GM18505 (cell line): ENCODE measurements at regions not wholly inside any gene's neighbourhood (a gene's known extent, or its start where the extent isn't known, plus 50 kb on each side); places are given as distances from the start of the nearest gene placed in this dataset.

Experiments used
- ATAC-seq: cut with Tn5 transposase; IDR thresholded peaks from one replicate; pipeline ENCODE4 v1.9.1; 2021; ENCODE audit not compliant: unreplicated experiment
- POLR2A ChIP-seq: IDR thresholded peaks from 4 replicates; pipeline ENCODE4 v1.6.1; 2011; ENCODE audit warnings: borderline replicate concordance; ENCODE audit not compliant: insufficient read depth, insufficient read length; ENCODE audit errors: extremely low read depth

- ATAC-seq = no peak
- no peak for TF ChIP-seq POLR2A
These were observed 576.7 kb upstream of the CITED2 start for GRCh38 chr6:139951172-139951571.

DNA sequence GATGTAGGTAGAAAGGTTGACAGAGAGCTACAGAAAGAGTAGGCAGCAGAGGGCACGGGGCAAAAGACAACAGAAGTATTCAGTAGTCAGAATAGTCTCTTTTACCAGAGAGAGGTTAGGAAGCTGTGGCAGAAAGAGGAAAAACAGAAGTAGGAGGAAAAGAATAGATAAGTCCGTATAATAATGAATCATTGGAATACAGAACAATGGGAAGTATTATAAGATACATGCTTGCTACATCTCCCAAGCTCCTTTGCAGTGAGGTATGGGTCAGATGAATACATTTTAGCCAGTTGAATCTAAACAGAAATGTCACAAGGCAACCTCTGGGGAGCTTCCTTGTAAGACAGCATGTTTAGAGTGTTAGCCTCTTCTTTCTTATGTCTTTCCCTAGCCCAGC is 570.5 kb upstream of the CITED2 start:
- no peak for TF ChIP-seq POLR2A
- ATAC-seq = no peak

DNA sequence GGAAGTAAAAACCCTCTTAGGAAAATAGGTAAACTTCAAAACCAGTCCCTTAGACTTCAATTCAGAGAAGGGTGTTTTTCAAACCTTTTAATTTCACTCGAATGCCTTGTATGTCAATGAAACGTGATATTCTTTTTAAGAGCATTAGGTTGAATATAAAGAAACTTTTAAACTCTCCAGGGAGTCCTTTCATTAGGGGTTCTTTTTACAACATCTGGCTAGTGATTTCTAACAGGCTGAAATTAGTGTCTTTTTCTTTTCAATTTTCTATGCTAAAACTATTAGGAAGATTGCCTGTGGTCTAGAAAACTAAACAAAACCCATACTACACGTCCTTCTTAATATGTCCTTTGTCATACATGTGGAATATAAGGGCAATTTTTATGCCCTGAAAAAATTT is 569.7 kb upstream of the CITED2 start:
- ATAC-seq = no peak
- no peak for TF ChIP-seq POLR2A

- no peak for ATAC-seq
- no peak for TF ChIP-seq POLR2A
These were observed 568.9 kb upstream of the CITED2 start for GRCh38 chr6:139943391-139943790.

GRCh38 chr6:139942331-139942730 is 567.9 kb upstream of the CITED2 start:
- no peak for TF ChIP-seq POLR2A
- ATAC-seq = no peak

- ATAC-seq = no peak
- no peak for TF ChIP-seq POLR2A
These were observed 567.4 kb upstream of the CITED2 start for GRCh38 chr6:139941826-139942225.

- no peak for TF ChIP-seq POLR2A
- peak; percentile 95 for ATAC-seq
These were observed 566.6 kb upstream of the CITED2 start for GRCh38 chr6:139940741-139941729.

- no peak for TF ChIP-seq POLR2A
- no peak for ATAC-seq
These were observed 564.9 kb upstream of the CITED2 start for GRCh38 chr6:139939189-139939979.

GRCh38 chr6:139932671-139933070 is 558.2 kb upstream of the CITED2 start:
- ATAC-seq = no peak
- no peak for TF ChIP-seq POLR2A

DNA sequence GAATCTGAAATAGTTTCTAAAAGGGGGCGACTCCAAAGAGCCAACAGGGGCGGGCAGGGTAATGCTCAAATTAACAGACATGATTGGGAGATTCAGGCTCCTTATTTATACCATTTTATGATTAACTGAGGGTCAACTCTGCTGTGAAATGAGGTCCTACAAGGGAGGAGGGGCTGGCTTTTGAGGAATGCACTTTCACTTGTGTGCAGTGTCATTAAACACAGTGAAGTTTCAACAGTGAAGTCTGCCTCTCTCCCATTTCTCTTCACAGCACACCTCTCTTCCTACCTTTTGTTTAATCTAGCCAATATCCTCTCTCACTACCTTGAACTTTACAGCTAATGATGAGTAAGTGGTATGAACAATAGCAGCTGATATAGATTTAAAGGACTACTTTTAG is 557.3 kb upstream of the CITED2 start:
- no peak for ATAC-seq
- TF ChIP-seq POLR2A = no peak

GRCh38 chr6:139927742-139928305 is 553.4 kb upstream of the CITED2 start:
- ATAC-seq = no peak
- no peak for TF ChIP-seq POLR2A

DNA sequence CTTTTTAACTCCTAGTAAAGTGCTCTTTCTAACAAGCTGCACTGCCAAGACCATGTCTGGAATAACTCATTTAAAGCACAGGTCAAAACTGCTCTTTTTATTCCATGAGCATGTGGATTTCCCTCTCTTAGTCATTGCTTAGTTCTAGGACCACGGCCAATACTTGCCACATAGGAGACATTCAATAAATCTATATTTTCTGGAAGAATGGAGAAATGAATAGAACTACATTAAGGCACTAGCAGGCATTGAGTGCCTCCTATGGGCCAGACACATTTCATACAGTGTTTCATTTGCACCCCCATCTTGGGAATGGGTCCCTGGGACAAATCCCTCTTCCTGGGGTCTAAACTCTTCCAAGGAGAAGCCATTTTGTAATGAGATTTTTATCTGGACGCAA is 552.8 kb upstream of the CITED2 start:
- ATAC-seq = no peak
- no peak for TF ChIP-seq POLR2A

- no peak for TF ChIP-seq POLR2A
- ATAC-seq = no peak
These were observed 552.3 kb upstream of the CITED2 start for GRCh38 chr6:139926711-139927110.
